AG08395 (cell line): ENCODE measurements at regions not wholly inside any gene's neighbourhood (a gene's known extent, or its start where the extent isn't known, plus 50 kb on each side); places are given as distances from the start of the nearest gene placed in this dataset.
"Not testable (repeated sequence)": the region's sequence is repeated elsewhere in the genome, so short reads cannot be mapped to it uniquely, and the experiment has no call there.

ENCODE experiments used
- DNase-seq: peaks from one replicate; pipeline ENCODE4 v3.0.0; 2012; ENCODE audit warnings: mixed read lengths, low spot score

GRCh38 chr2:8602809-8603208 lies 79.0 kb upstream of the ID2 start:
- DNase-seq: no peak

- not testable (repeated sequence) for DNase-seq
Measured at GRCh38 chr2:8603356-8603755, 78.5 kb upstream of the ID2 start.

- no peak for DNase-seq
Measured at GRCh38 chr2:8604262-8604661, 77.6 kb upstream of the ID2 start.

GRCh38 chr2:8605351-8606065 lies 76.3 kb upstream of the ID2 start:
- DNase-seq: no peak

- DNase-seq: no peak
Measured at GRCh38 chr2:8606226-8606625, 75.6 kb upstream of the ID2 start.

- DNase-seq: no peak
Measured at GRCh38 chr2:8606649-8607550, 75.0 kb upstream of the ID2 start.

- DNase-seq: peak; percentile 69
Measured at GRCh38 chr2:8607606-8608005, 74.2 kb upstream of the ID2 start.

- no peak for DNase-seq
Measured at GRCh38 chr2:8608411-8608954, 73.4 kb upstream of the ID2 start.

GRCh38 chr2:8609357-8609811 lies 72.5 kb upstream of the ID2 start:
- peak; percentile 49 for DNase-seq

- not testable (repeated sequence) for DNase-seq
Measured at GRCh38 chr2:8610775-8611174, 71.1 kb upstream of the ID2 start.

- no peak for DNase-seq
Measured at GRCh38 chr2:8611246-8611645, 70.6 kb upstream of the ID2 start.

GRCh38 chr2:8611700-8612099 lies 70.2 kb upstream of the ID2 start:
- no peak for DNase-seq

GRCh38 chr2:8612734-8613179 lies 69.1 kb upstream of the ID2 start:
- no peak for DNase-seq

GRCh38 chr2:8613207-8613999 lies 68.5 kb upstream of the ID2 start:
- DNase-seq: not testable (repeated sequence)

- no peak for DNase-seq
Measured at GRCh38 chr2:8614646-8615045, 67.2 kb upstream of the ID2 start.

GRCh38 chr2:8615252-8615575 lies 66.6 kb upstream of the ID2 start:
- no peak for DNase-seq

- no peak for DNase-seq
Measured at GRCh38 chr2:8615576-8616281, 66.1 kb upstream of the ID2 start.

GRCh38 chr2:8617048-8617447 lies 64.8 kb upstream of the ID2 start:
- no peak for DNase-seq

GRCh38 chr2:8617590-8617989 lies 64.3 kb upstream of the ID2 start:
- DNase-seq: no peak

- DNase-seq: no peak
Measured at GRCh38 chr2:8619071-8619470, 62.8 kb upstream of the ID2 start.

GRCh38 chr2:8620611-8621382 lies 61.1 kb upstream of the ID2 start:
- DNase-seq: no peak
